Naive thymus-derived CD8-positive, alpha-beta T cell (primary cell): ENCODE measurements at regions not wholly inside any gene's neighbourhood (a gene's known extent, or its start where the extent isn't known, plus 50 kb on each side); places are given as distances from the start of the nearest gene placed in this dataset.

ENCODE experiments used
- ATAC-seq, 2 donors: fragments of 150-1000 bp; cut with Tn5 transposase in 1 of 2; sonication (Bioruptor Pico), chemical (Tn5 transposase) in 1 of 2; 1 replicate in 1 of 2; 2 replicates in 1 of 2; pipeline ENCODE4 v1.10.0; 2021; ENCODE audit warnings: mild to moderate bottlenecking in 2 of 2, moderate library complexity in 2 of 2
- POLR2A ChIA-PET: fragments of 350-600 bp; sonication (Branson Sonifier 250); formaldehyde crosslinking; loops from one replicate; lab custom pipeline; 2021; ENCODE audit warnings: antibody characterized with exemption; lab: Charles Lee
- DNase-seq, 10 donors: peaks; one replicate each; pipeline versions ENCODE4 v3.0.0 to v3.0.0-alpha.2; 2020 to 2022
- H3K27ac Mint-ChIP-seq, 10 donors: one replicate each; pipeline ENCODE4 v1.8.0; 2020 to 2022; ENCODE audit warnings: mild to moderate bottlenecking in 10 of 10, mixed read lengths in 10 of 10, moderate library complexity in 4 of 10, inconsistent platforms in 1 of 10
- H3K27me3 Mint-ChIP-seq, 5 donors: one replicate each; pipeline ENCODE4 v1.8.0; 2021 to 2022; ENCODE audit warnings: mixed read lengths in 5 of 5
- H3K36me3 Mint-ChIP-seq, 3 donors: one replicate each; pipeline ENCODE4 v1.8.0; 2020 to 2022; ENCODE audit warnings: mixed read lengths in 3 of 3, mild to moderate bottlenecking in 2 of 3, inconsistent platforms in 1 of 3
- H3K4me1 Mint-ChIP-seq, 4 donors: one replicate each; pipeline ENCODE4 v1.8.0; 2021 to 2022; ENCODE audit warnings: mixed read lengths in 4 of 4
- H3K4me3 Mint-ChIP-seq, 10 donors: one replicate each; pipeline ENCODE4 v1.8.0; 2020 to 2022; ENCODE audit warnings: mild to moderate bottlenecking in 10 of 10, mixed read lengths in 10 of 10, moderate library complexity in 6 of 10, inconsistent platforms in 1 of 10
- H3K9me3 Mint-ChIP-seq, 9 donors: one replicate each; pipeline ENCODE4 v1.8.0; 2020 to 2022; ENCODE audit warnings: mixed read lengths in 9 of 9, mild to moderate bottlenecking in 3 of 9, inconsistent platforms in 1 of 9, moderate library complexity in 1 of 9

- peaks cover 0 to 3% (median 0%) of the 10 kb centered on the region in 9 donors for H3K9me3 Mint-ChIP-seq
- POLR2A ChIA-PET, result no interaction called here
- no peak overlapping the region for H3K4me3 Mint-ChIP-seq
- H3K36me3 Mint-ChIP-seq, result no peaks in the 10 kb centered on the region
- no peak for DNase-seq
- H3K27ac Mint-ChIP-seq, result no peak overlapping the region
- ATAC-seq, result no peak
- H3K27me3 Mint-ChIP-seq, result no peaks in the 10 kb centered on the region
- peaks cover 4 to 25% (median 5%) of the 10 kb centered on the region in 4 donors for H3K4me1 Mint-ChIP-seq
These were observed 188.5 kb upstream of the TLE3 start for GRCh38 chr15:70286113-70286806.

- ATAC-seq, result no peak
- POLR2A ChIA-PET, result no interaction called here
- no peak overlapping the region for H3K4me3 Mint-ChIP-seq
- peaks cover 3 to 28% (median 5%) of the 10 kb centered on the region in 4 donors for H3K4me1 Mint-ChIP-seq
- peak overlapping the region in 1 of 10 donors; percentile 61 for H3K27ac Mint-ChIP-seq
- peak in 1 of 10 donors; percentile 1 for DNase-seq
- no peaks in the 10 kb centered on the region for H3K27me3 Mint-ChIP-seq
- no peaks in the 10 kb centered on the region for H3K36me3 Mint-ChIP-seq
- peaks cover 0 to 3% (median 0%) of the 10 kb centered on the region in 9 donors for H3K9me3 Mint-ChIP-seq
These were observed 186.9 kb upstream of the TLE3 start for GRCh38 chr15:70284438-70285214.

- H3K9me3 Mint-ChIP-seq, result peaks cover 0 to 3% (median 0%) of the 10 kb centered on the region in 9 donors
- DNase-seq (peak in 1 of 10 donors; percentile 5), ATAC-seq (no peak)
- H3K4me3 Mint-ChIP-seq, result no peak overlapping the region
- peak overlapping the region in 1 of 10 donors; percentile 29 for H3K27ac Mint-ChIP-seq
- H3K36me3 Mint-ChIP-seq, result no peaks in the 10 kb centered on the region
- H3K4me1 Mint-ChIP-seq, result peaks cover 3 to 28% (median 5%) of the 10 kb centered on the region in 4 donors
- no peaks in the 10 kb centered on the region for H3K27me3 Mint-ChIP-seq
- POLR2A ChIA-PET, result interaction anchor here (0.5 kb wide), 1 partner anchor 198 kb away, joined by 3 read pairs; no protein-coding TSS in a partner anchor
These were observed 185.8 kb upstream of the TLE3 start for GRCh38 chr15:70283511-70283910.

GRCh38 chr15:70281811-70282307 lies 184.1 kb upstream of the TLE3 start:
- POLR2A ChIA-PET, result no interaction called here
- Mint-ChIP-seq H3K4me1 (peaks cover 3 to 21% (median 5%) of the 10 kb centered on the region in 4 donors), H3K36me3 (no peaks in the 10 kb centered on the region), H3K27ac (peak overlapping the region in 2 of 10 donors; percentile 11 to 54), H3K4me3 (no peak overlapping the region), H3K27me3 (no peaks in the 10 kb centered on the region), H3K9me3 (peaks cover 0 to 3% (median 0%) of the 10 kb centered on the region in 9 donors)
- peak in 1 of 2 donors; percentile 50 for ATAC-seq
- peak in 1 of 10 donors; percentile 11 for DNase-seq

GRCh38 chr15:70281261-70281810 lies 183.6 kb upstream of the TLE3 start:
- DNase-seq (peak in 1 of 10 donors; percentile 9), ATAC-seq (no peak)
- Mint-ChIP-seq H3K36me3 (no peaks in the 10 kb centered on the region), H3K9me3 (peaks cover 0 to 3% (median 0%) of the 10 kb centered on the region in 9 donors), H3K27me3 (peaks cover 0 to 2% (median 0%) of the 10 kb centered on the region in 5 donors), H3K4me3 (no peak overlapping the region), H3K27ac (no peak overlapping the region), H3K4me1 (peaks cover 3 to 21% (median 5%) of the 10 kb centered on the region in 4 donors)
- POLR2A ChIA-PET, result no interaction called here

GRCh38 chr15:70280781-70281180 lies 183.1 kb upstream of the TLE3 start:
- Mint-ChIP-seq H3K9me3 (peaks cover 0 to 3% (median 0%) of the 10 kb centered on the region in 9 donors), H3K4me3 (no peak overlapping the region)
- no peak for ATAC-seq

GRCh38 chr15:70279096-70279495 lies 181.4 kb upstream of the TLE3 start:
- Mint-ChIP-seq H3K27ac (peak overlapping the region in 1 of 10 donors; percentile 29), H3K27me3 (peaks cover 0 to 2% (median 0%) of the 10 kb centered on the region in 5 donors), H3K9me3 (peaks cover 0 to 3% (median 0%) of the 10 kb centered on the region in 9 donors), H3K36me3 (no peaks in the 10 kb centered on the region), H3K4me3 (no peak overlapping the region), H3K4me1 (peaks cover 0 to 14% (median 2%) of the 10 kb centered on the region in 4 donors)
- ATAC-seq, result no peak
- no peak for DNase-seq
- POLR2A ChIA-PET, result no interaction called here

More at GRCh38 chr15:70280781-70281180, 183.1 kb upstream of the TLE3 start:
- no peaks in the 10 kb centered on the region for H3K36me3 Mint-ChIP-seq
- DNase-seq, result peak in 1 of 10 donors; percentile 3
- H3K27ac Mint-ChIP-seq, result no peak overlapping the region
- H3K27me3 Mint-ChIP-seq, result peaks cover 0 to 2% (median 0%) of the 10 kb centered on the region in 5 donors
- peaks cover 3 to 21% (median 5%) of the 10 kb centered on the region in 4 donors for H3K4me1 Mint-ChIP-seq
- POLR2A ChIA-PET, result no interaction called here

GRCh38 chr15:70278644-70279043 lies 180.9 kb upstream of the TLE3 start:
- Mint-ChIP-seq H3K27me3 (peaks cover 0 to 2% (median 0%) of the 10 kb centered on the region in 5 donors), H3K9me3 (peaks cover 0 to 3% (median 0%) of the 10 kb centered on the region in 9 donors), H3K4me1 (peaks cover 0 to 14% (median 2%) of the 10 kb centered on the region in 4 donors), H3K4me3 (no peak overlapping the region), H3K27ac (no peak overlapping the region), H3K36me3 (no peaks in the 10 kb centered on the region)
- POLR2A ChIA-PET, result no interaction called here
- ATAC-seq (no peak), DNase-seq (no peak)

GRCh38 chr15:70277556-70277955 lies 179.8 kb upstream of the TLE3 start:
- H3K27ac Mint-ChIP-seq, result no peak overlapping the region
- H3K27me3 Mint-ChIP-seq, result peaks cover 0 to 2% (median 0%) of the 10 kb centered on the region in 5 donors
- no peak overlapping the region for H3K4me3 Mint-ChIP-seq
- POLR2A ChIA-PET, result no interaction called here
- H3K9me3 Mint-ChIP-seq, result no peaks in the 10 kb centered on the region
- DNase-seq, result no peak
- no peak for ATAC-seq
- peaks cover 0 to 16% (median 1%) of the 10 kb centered on the region in 4 donors for H3K4me1 Mint-ChIP-seq
- H3K36me3 Mint-ChIP-seq, result no peaks in the 10 kb centered on the region

- H3K27ac Mint-ChIP-seq, result peak overlapping the region in 1 of 10 donors; percentile 32
- H3K4me1 Mint-ChIP-seq, result peaks cover 0 to 11% (median under 1%) of the 10 kb centered on the region in 4 donors
- ATAC-seq (no peak), DNase-seq (no peak)
- no peaks in the 10 kb centered on the region for H3K9me3 Mint-ChIP-seq
- H3K36me3 Mint-ChIP-seq, result no peaks in the 10 kb centered on the region
- no peak overlapping the region for H3K4me3 Mint-ChIP-seq
- POLR2A ChIA-PET, result interaction anchor here (0.6 kb wide), 1 partner anchor 17 kb away, joined by 3 read pairs; no protein-coding TSS in a partner anchor
- peaks cover 0 to 4% (median 0%) of the 10 kb centered on the region in 5 donors for H3K27me3 Mint-ChIP-seq
These were observed 178.7 kb upstream of the TLE3 start for GRCh38 chr15:70276401-70276800.

GRCh38 chr15:70275461-70276138 lies 177.9 kb upstream of the TLE3 start:
- Mint-ChIP-seq H3K27ac (peak overlapping the region in 2 of 10 donors; percentile 5 to 37), H3K4me1 (peaks cover 0 to 15% (median 2%) of the 10 kb centered on the region in 4 donors), H3K4me3 (no peak overlapping the region), H3K9me3 (no peaks in the 10 kb centered on the region), H3K27me3 (peaks cover 0 to 4% (median 0%) of the 10 kb centered on the region in 5 donors), H3K36me3 (no peaks in the 10 kb centered on the region)
- POLR2A ChIA-PET, result interaction anchor here (0.6 kb wide), 1 partner anchor 17 kb away, joined by 3 read pairs; no protein-coding TSS in a partner anchor
- ATAC-seq, result no peak
- DNase-seq, result no peak

- POLR2A ChIA-PET, result no interaction called here
- no peaks in the 10 kb centered on the region for H3K36me3 Mint-ChIP-seq
- peaks cover 0 to 4% (median 0%) of the 10 kb centered on the region in 5 donors for H3K27me3 Mint-ChIP-seq
- peaks cover 3 to 22% (median 9%) of the 10 kb centered on the region in 4 donors for H3K4me1 Mint-ChIP-seq
- H3K9me3 Mint-ChIP-seq, result no peaks in the 10 kb centered on the region
- H3K27ac Mint-ChIP-seq, result no peak overlapping the region
- no peak overlapping the region for H3K4me3 Mint-ChIP-seq
- ATAC-seq (no peak), DNase-seq (no peak)
These were observed 177.2 kb upstream of the TLE3 start for GRCh38 chr15:70274908-70275307.
